GM18867 (cell line): ENCODE measurements at regions not wholly inside any gene's neighbourhood (a gene's known extent, or its start where the extent isn't known, plus 50 kb on each side); places are given as distances from the start of the nearest gene placed in this dataset.
"Not testable (repeated sequence)": the region's sequence is repeated elsewhere in the genome, so short reads cannot be mapped to it uniquely, and the experiment has no call there.

Source experiments
- ATAC-seq: cut with Tn5 transposase; IDR thresholded peaks from one replicate; pipeline ENCODE4 v1.9.1; 2021; ENCODE audit warnings: mild to moderate bottlenecking, moderate library complexity; ENCODE audit not compliant: unreplicated experiment

DNA sequence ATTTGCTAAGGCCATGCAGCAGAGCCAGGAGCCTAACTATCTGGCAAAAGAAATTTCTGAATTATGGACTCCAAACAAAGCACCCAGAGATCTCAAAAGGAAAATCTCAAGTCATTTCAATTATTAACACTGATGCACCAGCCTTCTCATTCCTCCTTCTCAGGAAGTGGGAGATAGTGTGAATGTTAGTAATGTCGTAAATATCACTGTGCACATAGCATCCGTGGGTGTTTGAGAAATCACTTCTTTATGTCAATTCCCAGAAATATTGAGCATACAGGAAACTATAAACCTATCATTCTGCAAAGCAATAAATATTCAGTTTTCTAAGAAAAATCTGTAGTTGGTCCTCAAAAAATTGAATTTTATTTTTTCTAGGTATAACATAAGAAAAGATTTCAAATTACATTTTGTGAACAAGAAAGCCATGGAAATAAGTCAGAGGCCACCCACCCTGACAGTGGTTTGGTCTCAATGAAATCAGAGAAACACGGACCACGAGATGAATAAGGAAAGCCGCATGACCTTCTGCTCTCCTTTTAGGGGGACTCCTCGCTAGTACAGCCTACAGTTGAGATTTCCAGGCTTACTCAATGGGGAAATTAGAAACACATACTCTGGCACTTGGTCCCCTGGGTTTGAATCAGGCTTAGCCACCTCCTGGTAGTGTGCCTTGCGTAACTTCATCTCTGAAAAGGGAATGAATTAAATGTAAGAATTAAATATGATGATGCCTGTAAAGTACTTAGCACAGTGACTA is 120.6 kb downstream of the DIRAS2 start:
- no peak for ATAC-seq

DNA sequence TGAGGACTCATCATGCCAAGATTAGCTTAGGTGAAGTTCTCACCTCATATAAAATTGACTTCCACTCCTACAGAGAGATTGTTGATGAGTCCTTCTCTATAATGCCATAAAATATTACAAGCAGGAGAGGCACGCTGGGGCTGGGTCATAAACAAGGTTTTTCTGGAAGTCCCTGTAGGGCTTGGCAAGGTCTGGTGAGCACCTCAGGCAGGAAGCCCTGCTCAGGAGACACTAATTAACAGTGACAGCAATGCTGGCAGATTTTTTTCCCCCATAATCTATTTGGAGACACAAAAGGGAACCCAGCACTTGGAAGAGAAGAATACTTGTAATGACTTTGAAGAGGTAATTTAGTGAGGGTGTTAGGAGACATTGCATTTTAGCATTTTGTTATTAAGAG is 118.7 kb downstream of the DIRAS2 start:
- ATAC-seq: no peak

GRCh38 chr9:90526386-90526785 is 116.2 kb downstream of the DIRAS2 start:
- no peak for ATAC-seq

DNA sequence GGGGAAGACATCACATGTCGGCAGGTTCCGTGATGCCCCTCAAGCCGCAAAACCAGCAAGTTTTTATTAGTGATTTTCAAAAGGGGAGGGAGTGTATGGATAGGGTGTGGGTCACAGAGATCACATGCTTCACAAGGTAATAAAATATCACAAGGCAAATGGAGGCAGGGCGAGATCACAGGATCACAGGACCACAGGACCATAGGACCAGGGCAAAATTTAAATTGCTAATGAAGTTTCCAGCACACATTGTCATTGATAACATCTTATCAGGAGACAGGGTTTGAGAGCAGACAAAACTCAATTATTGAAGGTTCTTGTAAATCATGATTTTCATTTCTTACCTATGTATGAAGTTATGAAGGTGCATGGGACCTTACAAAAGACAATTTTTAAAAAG is 106.5 kb downstream of the DIRAS2 start:
- not testable (repeated sequence) for ATAC-seq

DNA sequence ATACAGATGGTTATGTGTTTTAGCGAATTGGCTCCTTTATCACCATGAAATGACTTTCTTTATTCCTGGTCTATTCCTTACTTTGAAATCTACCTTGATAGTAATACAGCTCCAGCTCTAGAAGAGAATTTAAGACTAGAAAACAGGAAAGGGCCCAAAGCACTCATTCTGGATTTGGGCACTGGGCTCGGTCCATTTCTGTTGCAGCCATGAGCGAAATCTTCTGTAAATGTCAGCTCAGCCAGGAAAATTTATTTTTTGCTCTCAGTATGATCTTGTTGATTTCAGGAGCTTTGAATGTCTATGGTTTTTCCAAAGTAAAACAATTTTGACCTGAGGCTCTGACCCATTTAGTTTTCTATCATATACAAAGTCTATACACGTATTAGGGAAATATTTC is 104.1 kb downstream of the DIRAS2 start:
- ATAC-seq: no peak

DNA sequence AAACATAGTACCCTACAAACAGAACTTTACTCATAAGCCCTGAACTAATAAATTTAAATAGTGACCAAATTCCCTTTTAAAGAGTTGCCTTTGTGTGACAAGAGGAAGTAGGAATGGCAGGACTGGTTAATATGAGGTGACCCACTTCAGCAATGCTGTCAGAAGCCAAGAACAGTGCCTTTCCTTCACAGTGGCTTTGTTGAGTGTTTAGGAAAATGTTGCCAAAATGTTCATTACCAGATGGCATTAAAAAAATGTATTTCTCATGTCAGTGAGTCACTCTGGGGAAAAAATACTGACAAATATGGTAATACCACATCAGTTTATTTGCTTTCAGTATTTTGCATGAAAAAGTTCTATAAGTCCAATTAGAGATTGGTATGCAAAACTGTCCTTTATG is 103.3 kb downstream of the DIRAS2 start:
- no peak for ATAC-seq

DNA sequence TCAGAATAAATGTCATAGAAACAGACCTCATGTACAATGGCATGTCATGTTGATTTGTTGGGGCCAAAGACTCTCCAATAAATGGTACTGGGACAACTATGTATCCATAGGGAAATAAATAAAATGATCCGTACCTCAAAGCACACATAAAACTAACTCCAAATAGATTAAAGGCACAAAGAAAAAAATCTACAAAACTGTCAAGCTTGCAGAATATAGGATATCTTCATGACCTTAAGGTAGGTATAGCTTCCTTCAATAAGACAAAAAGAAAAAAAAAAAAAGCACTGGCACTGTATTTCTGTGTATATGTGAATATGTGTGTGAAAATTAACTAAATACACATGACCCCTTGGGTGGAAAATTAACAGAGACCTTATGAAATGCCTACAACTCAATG is 101.9 kb downstream of the DIRAS2 start:
- no peak for ATAC-seq

GRCh38 chr9:90544488-90544887 is 98.1 kb downstream of the DIRAS2 start:
- ATAC-seq: no peak

DNA sequence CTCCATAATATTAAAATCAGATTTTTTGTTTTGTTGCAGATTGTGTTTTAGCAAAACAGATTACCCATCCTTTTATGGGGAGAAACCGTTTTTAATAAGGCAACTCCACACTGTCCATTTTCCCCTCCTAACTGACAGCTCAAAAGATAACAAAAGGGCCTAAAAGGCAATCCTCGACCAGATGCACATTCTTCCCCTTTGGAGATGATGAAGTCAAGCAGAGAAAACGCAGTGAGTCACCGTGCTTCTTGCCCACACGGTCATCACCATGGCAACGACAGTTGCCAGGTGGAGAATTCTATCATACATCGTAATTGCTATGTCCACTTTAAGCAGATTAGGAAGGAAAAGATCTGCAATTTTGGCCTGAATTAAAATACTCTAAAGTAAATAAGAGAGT is 96.4 kb downstream of the DIRAS2 start:
- ATAC-seq: no peak

DNA sequence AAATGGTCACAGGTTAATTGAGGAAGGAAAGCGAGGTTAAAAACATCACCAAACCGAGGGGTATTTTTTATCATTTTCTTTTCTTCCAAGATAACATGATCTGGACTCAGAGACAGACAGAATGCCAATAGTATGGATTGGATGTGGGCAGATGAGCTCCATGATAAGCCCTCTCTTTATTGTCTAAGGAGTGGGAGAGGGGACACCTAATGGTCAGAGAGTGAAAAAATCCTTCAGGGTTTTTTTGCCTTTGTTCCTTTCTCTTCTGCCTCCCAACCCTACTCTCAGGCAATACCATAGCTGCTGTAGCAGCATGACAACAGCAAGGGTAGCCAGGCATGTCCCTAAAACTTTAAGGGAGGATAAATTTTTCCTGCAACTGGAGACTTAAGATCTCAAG is 94.7 kb downstream of the DIRAS2 start:
- ATAC-seq: no peak

- ATAC-seq: peak; percentile 89
Observed at GRCh38 chr9:90552317-90552716, 90.3 kb downstream of the DIRAS2 start.

DNA sequence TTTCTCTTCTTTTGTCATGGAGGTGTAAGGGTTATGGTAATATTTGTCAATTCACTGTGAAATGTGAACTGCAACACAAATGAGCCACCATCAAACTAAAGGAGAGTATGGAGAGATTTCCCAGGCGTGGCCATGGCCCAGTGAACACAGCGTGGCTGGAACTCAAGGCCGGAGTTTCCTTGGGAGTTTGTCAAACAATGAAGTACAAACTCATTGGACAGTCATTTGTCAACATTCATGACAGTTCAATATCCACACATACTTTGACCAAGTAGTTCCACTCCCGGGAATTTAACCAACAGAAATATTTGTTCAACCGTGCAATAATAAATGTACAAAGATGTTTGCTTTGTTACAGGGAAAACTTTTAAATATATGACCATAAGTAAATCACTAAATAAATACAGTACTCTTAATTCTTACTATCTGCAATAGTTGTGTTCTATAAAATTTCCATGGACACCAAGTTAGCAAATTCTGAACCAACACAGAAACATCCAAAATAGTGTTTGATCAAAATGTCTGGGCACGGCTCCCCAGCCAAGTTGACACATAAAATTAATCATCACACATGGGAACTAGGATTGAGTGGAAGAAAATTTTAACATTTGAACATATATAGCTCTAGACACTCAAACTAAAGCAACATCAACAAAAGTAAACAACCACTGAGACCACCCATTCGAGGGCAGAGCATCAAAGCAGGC is 87.1 kb downstream of the DIRAS2 start:
- ATAC-seq: no peak

GRCh38 chr9:90556897-90557675 is 85.5 kb downstream of the DIRAS2 start:
- ATAC-seq: no peak

DNA sequence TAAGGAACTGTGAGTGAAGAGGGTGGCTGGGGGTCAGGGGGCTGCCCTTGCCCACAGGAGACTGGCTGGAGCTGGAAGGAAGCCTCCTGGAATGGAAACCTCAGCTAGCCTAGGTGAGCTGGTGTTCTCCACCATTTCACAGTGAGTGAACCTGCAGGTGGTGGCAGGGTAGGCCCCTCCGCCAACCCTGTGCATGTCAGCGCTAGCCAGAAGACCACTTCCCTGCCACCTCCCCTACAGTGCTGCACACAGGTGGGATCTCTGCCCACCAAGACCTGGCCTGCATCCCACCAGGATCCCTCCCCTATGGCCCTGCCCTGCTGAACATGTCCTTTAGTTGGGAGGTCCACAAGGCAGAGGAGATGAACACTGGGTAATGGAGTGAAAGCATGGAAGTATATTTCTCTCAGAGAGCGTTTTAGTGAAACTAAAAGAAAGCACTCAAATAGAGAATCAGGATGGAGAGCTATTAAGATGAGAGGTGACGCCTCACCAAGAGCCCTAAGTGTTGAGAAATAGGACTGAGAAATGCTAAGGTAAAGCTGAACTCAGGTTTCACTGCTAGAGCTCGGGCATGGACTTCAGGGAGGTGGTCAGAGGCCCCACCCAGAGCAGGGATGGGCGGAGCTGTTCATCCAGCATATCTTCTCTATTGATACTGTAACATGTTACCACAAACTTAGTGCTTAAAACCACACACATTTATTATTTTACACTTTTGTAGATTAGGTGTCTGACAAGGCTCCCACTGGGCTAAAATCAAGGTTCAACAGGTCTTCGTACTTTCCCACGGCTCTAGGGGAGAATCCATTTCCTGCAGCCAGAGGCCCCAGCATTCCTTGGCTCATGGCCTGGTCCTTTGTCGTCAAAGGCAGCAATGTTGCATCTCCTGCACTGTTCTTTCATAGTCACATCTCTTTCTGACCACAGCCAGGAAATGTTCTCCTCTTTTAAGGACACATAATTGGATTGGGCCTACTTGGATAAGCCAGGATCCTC is 83.2 kb downstream of the DIRAS2 start:
- ATAC-seq: peak; percentile 80
